ENCODE measurements at regions not wholly inside any gene's neighbourhood (a gene's known extent, or its start where the extent isn't known, plus 50 kb on each side); places are given as distances from the start of the nearest gene placed in this dataset.

DNA sequence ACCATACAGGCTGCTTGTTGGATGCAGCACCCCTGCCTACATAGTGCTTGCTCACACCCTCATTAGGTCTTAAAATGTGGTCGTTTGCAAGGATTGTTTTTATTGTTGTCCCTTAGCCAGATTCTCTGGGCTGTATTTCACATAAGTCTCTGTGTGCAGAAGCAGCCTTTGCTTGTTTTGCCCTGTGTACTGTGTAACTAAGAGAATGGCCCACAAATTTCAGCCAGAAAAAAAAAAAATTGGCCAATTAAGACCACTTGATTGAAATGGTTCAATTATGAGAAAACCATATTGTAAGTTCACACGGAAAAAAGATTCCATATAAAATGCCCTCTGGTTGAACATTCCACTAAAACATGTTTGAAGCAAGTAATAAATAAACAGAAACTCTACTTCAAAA, 377.1 kb upstream of the SOX11 start:
- no peak overlapping the region for H3K4me3 ChIP-seq (ENCODE audit: low read length)
- TF ChIP-seq, protein P1, sequence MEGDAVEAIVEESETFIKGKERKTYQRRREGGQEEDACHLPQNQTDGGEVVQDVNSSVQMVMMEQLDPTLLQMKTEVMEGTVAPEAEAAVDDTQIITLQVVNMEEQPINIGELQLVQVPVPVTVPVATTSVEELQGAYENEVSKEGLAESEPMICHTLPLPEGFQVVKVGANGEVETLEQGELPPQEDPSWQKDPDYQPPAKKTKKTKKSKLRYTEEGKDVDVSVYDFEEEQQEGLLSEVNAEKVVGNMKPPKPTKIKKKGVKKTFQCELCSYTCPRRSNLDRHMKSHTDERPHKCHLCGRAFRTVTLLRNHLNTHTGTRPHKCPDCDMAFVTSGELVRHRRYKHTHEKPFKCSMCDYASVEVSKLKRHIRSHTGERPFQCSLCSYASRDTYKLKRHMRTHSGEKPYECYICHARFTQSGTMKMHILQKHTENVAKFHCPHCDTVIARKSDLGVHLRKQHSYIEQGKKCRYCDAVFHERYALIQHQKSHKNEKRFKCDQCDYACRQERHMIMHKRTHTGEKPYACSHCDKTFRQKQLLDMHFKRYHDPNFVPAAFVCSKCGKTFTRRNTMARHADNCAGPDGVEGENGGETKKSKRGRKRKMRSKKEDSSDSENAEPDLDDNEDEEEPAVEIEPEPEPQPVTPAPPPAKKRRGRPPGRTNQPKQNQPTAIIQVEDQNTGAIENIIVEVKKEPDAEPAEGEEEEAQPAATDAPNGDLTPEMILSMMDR (IDR thresholded peaks at IDR 0.05; ENCODE audit: insufficient read depth, low read depth, low read length, missing control alignments): no peak
- no peak for DNase-seq (ENCODE audit: low read depth)

GRCh38 chr2:5315512-5315911, 376.7 kb upstream of the SOX11 start:
- no peak for DNase-seq (ENCODE audit: low read depth)
- TF ChIP-seq, protein P1 (IDR thresholded peaks at IDR 0.05; ENCODE audit: insufficient read depth, low read depth, low read length, missing control alignments): no peak
- no peak overlapping the region for H3K4me3 ChIP-seq (ENCODE audit: low read length)

DNA sequence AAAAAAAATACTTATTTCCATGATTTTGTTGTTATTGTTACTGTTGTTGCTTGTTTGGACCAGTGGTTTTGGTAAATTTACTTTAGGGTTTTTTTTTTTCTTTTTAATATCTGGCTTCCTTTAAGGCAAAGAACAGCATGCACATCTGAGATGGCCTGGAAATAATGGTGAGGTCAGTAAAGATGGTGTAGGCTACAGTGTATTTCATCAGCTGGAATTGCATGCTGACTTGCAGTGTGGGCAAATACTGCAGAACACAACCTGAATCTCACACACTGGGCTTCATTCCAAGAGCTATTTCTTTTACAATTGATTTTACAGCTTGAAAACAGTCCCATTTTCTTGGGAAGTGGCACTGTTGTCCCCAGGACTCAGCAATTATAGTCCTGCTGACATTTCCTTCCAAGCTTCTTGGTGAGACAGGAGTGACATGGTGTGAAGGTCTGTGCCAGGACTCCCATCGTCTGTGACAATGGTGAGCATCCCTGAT, 376.1 kb upstream of the SOX11 start:
- no peak overlapping the region for H3K4me3 ChIP-seq (ENCODE audit: low read length)
- TF ChIP-seq, protein P1 (IDR thresholded peaks at IDR 0.05; ENCODE audit: insufficient read depth, low read depth, low read length, missing control alignments): no peak
- DNase-seq (ENCODE audit: low read depth): no peak

- DNase-seq (ENCODE audit: low read depth): no peak
- TF ChIP-seq, protein P1 (IDR thresholded peaks at IDR 0.05; ENCODE audit: insufficient read depth, low read depth, low read length, missing control alignments): no peak
- H3K4me3 ChIP-seq (ENCODE audit: low read length): no peak overlapping the region
These were observed 372.7 kb upstream of the SOX11 start for GRCh38 chr2:5319493-5319892.

- TF ChIP-seq, protein P1 (IDR thresholded peaks at IDR 0.05; ENCODE audit: insufficient read depth, low read depth, low read length, missing control alignments): no peak
- no peak overlapping the region for H3K4me3 ChIP-seq (ENCODE audit: low read length)
- DNase-seq (ENCODE audit: low read depth): no peak
These were observed 369.8 kb upstream of the SOX11 start for GRCh38 chr2:5322396-5322795.

GRCh38 chr2:5325523-5325922, 366.7 kb upstream of the SOX11 start:
- H3K4me3 ChIP-seq (ENCODE audit: low read length): no peak overlapping the region
- no peak for DNase-seq (ENCODE audit: low read depth)
- TF ChIP-seq, protein P1 (IDR thresholded peaks at IDR 0.05; ENCODE audit: insufficient read depth, low read depth, low read length, missing control alignments): no peak

- no peak overlapping the region for H3K4me3 ChIP-seq (ENCODE audit: low read length)
- TF ChIP-seq, protein P1 (IDR thresholded peaks at IDR 0.05; ENCODE audit: insufficient read depth, low read depth, low read length, missing control alignments): no peak
- DNase-seq (ENCODE audit: low read depth): no peak
These were observed 363.4 kb upstream of the SOX11 start for GRCh38 chr2:5328826-5329225.

All from epithelial cell of esophagus (primary cell).